ENCODE measurements at regions not wholly inside any gene's neighbourhood (a gene's known extent, or its start where the extent isn't known, plus 50 kb on each side); places are given as distances from the start of the nearest gene placed in this dataset.

DNA sequence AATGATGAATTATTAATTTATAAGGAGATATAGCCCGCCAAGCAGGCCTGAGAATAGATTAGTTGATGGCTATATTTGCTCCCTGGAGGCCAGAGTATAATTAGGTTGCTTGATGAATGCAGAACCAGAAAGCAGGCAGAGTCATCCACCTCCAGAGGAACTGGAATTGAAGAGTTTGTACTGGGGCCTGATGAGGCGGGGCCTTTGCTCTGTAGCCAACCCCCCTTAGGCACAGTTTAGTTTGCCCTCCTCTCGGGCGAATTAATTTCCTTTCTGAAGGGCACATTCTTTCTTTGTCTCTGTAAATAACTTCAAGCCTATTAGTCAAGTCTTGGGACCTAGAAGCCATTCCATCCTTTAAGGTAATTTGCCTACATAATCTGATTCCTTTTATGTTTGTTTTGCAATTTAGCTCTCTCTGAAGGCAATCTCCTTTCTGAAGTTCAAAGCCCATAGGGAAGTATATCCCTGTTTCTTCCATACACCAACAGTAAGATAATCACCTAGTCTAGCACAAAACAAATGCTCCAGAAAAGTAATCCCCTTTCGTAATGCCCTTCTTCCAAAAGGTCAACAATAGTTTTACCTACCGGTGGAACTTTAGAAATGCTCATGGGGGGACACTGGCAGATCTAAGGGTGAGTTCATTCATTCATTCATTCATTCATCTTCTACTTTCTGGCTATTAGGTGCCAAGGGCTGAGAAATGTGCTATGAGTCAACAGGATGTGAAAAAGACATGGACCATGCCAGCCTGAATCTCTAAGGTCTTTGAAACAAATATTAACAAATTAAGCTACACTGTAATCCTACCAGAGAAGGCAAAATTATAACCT, 84.8 kb upstream of the NUDT4 start:
- no peak for DNase-seq (ENCODE audit: low read depth in 1 of 2, low spot score in 1 of 2)

DNA sequence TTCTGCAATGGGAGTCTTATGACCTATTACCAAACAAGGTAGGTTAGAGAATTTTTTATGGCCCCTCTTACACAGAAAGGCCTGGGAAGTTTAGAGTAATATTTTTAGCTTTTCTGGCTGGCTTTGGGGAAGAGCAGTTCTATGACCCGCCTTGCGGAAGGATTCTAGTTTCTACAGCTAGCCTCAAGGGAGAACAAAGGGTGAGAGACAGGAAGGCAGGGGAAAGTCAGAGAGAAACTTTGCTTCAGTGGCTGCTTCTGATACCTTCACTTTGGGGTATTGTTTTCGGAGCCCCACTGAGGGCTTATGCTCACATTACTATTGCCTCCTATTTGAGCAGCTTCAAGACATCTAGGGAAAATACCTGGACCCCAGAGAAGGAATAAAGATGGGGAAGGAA, 80.7 kb upstream of the NUDT4 start:
- no peak for DNase-seq (ENCODE audit: low read depth in 1 of 2, low spot score in 1 of 2)

DNA sequence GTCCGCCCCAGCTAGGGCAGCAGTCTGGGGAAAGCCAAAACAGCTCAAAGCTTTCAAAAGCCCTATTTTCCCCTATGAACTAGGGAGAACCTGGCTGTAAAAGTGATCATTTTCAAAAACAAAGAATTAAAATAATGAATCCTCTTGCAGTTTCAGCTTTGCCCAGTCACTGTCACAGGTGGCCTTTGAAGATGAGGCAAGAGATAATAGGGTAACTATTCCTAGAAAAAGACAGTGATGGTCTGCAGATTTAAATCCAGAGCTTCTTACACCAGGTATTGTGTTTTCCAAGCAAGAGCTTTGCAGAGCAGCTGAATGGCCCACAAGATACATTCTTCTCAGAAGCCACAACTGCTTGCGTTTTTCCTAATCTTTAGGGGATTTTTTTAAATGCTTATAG, 80.2 kb upstream of the NUDT4 start:
- no peak for DNase-seq (ENCODE audit: low read depth in 1 of 2, low spot score in 1 of 2)

DNA sequence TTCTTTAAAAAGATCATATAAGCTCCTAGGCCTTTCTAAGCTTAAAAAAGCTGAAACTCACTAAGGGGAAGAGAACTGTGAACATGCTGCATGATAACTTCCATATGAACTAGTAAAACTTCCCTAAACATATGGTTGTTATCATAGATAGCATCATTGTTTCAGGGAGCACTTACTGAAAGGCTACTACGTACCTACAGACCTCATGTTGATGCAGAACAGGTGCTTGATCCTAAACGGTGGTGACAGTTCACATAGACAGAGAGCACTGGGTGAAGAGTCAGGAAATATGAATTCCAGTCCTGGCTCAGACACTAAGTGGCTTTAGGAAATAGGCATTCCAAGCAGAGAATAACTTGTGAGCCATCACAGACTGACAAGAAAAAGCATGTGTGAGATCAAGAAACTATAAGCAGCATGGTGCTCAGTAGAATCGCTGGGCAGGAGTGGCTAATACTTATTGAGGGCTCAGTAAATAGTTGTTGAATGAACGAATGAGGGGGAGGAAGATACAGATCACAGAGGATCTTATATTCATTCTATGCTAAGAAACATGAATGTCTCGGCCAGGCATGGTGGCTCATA, 78.4 kb upstream of the NUDT4 start:
- no peak for DNase-seq (ENCODE audit: low read depth in 1 of 2, low spot score in 1 of 2)

DNA sequence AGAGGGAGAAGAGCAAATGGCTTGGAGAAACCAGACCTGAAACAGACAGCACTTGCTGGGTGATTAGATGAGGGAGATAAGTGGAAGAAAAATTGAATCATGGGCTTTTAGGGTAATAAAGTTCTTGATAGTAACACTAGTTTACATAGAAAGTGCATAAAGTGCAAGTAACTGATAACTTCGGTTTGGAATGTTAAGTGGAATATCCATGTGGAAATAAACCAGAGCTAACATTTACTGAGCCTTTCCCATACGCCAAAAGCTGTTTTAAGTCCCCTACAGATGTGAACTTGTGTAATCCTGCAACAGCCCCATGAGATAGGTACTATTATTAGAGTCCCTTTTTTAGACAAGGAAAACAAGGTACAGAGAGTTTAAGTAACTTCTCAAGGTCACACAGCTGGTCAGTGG, 77.1 kb upstream of the NUDT4 start:
- DNase-seq (ENCODE audit: low read depth in 1 of 2, low spot score in 1 of 2), result no peak

DNA sequence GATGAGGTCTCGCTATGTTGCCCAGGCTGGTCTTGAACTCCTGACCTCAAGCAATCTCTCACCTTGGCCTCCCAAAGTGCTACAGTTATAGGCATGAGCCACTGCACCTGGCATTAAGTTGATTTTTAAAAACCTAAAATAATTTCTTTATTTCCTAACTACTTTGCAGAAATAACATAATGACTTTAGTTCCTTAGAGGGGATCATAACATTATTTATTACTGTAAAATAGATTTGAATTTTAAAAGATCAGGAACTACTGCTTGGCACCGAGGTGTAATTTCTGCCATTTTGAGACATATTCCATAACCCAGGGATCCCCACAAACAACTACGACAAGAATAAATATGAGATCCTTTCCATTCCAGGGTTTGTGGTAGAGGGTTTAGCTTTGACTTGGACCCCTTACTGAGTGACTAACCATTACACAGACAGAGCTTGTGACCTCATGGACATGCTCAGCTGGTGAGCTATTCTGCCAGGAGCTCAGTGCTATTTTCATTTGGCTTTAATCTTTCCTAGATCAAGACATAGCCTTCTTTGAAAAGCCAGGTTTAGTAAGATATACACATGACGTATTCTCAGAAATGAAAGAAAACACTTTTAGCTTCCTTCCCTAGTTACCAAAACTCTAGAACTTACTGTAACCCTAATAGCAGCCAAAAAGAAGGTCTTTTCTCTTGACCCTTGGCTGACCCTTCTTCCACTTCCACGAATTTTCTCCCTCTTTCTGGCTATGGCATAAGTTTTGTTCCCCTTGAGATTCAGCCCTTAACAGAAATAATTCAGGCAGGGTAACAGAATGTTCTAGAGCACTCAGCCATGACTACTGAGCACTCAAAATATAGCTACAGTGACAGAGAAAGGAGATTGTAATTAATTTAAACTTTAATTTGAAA, 75.1 kb upstream of the NUDT4 start:
- no peak for DNase-seq (ENCODE audit: low read depth in 1 of 2, low spot score in 1 of 2)

DNA sequence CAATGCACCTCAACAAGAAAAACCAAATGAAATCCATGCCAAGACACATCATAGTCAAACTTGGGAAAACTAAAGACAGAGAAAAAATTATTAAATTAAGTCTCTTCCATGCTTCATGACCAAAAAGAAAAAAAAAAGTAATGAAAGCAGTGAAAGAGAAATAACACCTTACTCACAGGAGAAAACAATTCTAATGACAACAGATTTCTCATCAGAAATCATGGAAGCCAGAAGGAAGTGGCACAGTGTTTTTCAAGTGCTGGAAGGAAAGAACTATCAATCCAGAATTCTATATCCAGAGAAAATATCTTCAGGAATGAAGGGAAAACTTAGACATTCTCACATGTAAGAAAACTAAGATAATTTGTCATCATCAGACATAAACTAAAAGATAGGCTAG, 71.1 kb upstream of the NUDT4 start:
- no peak for DNase-seq (ENCODE audit: low read depth in 1 of 2, low spot score in 1 of 2)

DNA sequence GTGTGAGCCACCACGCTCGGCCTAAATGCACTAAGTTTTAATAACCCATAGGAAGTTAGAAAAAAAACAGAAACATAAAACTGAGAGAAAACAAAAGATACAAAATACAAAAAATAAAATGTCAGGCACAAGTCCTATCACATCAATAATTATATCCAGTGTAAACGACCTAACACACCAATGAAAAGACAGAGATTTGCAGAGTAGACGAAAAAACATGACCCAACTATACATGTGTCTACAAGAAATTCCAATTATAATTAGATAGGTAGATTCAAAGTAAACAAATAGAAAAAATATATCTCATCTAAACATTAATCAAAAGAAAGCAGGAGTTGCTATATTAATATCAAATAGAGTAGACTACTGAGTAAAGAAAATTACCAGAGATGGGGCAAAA, 69.4 kb upstream of the NUDT4 start:
- DNase-seq (ENCODE audit: low read depth in 1 of 2, low spot score in 1 of 2), result no peak

DNA sequence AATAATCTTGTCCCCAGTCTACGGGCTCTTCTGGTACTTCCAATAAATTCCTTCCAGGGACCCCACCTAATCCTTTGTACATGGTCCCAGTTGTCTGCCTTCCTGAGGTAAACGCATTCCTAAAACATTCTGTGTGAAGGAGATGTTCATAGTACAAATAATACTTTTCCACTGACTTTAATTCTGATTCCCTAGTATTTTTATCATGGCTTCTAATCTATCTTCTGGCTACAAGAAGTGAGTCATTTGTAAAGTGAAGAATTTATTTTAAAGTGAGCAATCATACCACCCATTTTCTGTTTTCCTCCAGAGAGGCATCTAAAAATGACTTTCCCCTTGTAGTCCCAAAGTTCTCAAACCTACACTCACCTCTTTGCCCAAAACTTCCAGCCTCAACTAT, 65.9 kb upstream of the NUDT4 start:
- no peak for DNase-seq (ENCODE audit: low read depth in 1 of 2, low spot score in 1 of 2)

DNA sequence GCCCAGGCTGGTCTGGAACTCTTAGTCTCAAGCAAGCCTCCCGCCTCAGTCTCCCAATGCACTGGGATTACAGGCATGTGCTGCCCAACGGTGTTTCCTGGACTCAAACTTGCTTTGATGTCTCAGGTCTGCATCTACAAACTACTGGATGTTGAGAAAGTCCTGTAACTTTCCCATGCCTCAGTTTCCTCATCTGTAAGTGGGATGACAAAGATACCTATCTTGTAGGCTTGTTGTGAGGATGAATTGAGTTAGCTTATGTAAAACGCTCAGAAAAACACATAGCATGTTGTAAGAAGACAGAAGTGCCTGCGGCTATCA, 63.6 kb upstream of the NUDT4 start:
- DNase-seq (ENCODE audit: low read depth in 1 of 2, low spot score in 1 of 2), result no peak

DNA sequence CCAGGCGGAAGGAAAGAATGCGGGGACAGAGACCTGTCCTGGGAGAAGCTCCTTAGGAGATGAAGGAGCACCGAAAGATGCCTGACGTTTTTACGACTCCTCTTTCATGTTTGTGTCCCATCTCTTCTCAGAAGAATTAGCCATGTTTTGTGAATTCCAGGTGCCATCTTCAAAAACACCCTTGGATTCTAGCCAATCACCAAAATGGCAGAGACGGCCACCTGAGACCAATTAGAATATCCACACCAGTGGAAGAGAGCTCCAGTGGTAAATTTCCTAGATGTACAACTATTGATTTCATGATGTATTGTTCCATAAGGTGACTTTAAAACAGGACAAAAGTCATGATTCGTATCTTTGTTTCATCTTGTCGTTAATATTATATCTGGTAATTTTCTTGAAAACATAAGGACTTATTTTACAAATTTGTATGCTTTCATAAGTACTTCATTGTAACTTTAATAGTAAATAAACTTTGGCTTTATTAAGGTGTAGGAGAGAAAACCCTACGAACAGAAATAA, 62.3 kb upstream of the NUDT4 start:
- DNase-seq (ENCODE audit: low read depth in 1 of 2, low spot score in 1 of 2), result no peak

DNA sequence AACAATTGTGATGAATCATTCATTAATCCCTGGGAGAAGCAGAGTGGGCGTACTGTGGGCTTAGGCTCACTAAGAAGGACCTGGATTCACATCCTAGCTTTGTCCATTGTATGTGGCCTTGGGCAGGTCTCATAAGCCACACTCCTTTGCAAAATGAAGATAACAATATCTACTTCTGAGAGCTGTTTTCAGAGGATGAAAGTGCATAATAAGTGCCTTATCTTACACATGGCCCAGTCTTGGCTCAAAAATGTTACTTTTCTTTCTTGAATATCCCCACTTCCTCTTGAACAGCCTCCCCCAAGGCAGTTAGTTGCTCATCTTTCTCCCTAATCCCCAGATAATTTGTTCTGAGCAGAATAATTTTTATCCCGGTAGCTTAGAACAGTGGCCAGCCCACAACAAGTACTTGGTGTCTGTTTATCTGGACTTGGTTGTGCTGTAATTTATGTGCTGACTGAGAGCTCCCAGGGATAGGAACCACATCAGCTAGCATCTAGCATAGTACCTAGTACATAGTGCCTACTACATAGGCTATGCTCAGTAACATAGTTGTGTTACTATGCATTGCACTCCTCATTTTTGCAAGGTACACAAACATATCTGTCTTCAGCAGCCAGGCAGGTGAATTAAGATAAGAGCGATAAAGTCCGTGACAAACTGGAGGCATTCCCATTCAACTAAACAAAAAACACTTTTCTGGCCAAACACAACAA, 61.7 kb upstream of the NUDT4 start:
- DNase-seq (ENCODE audit: low read depth in 1 of 2, low spot score in 1 of 2), result no peak

DNA sequence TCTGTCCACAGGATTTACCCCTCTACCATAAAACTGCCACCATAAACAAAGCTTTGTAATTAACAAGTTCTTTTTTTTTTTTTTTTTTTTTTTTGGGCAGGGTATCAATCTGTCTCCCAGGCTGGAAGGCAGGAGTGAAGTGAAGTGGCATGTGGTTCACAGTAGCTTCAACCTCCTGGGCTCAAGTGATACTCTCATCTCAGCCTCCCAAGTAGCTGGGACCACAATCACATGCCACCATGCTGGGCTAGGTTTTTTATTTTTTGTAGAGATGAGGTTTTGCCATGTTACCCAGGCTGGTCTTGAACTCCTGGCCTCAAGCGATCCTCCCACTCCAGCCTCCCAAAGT, 61.1 kb upstream of the NUDT4 start:
- DNase-seq (ENCODE audit: low read depth in 1 of 2, low spot score in 1 of 2), result no peak

DNA sequence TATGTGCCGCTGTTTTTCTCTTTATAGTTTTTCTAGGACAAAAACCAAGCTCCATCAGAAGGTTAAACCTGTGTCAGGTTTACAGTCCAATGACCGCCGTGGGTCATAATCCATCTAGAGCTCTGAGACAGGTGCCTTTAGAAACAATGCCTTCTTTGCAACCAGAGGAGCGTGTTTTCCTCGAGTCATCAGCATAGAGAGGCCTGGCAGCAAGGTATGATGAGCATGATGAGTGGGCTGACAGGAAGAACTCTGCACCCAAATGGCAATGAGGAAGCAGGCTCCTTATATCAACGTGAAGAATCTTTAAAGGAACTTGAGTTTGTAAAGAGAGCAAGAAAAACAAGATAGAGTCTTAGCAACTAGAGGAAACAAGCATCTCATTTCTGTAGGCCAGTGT, 60.5 kb upstream of the NUDT4 start:
- no peak for DNase-seq (ENCODE audit: low read depth in 1 of 2, low spot score in 1 of 2)

DNA sequence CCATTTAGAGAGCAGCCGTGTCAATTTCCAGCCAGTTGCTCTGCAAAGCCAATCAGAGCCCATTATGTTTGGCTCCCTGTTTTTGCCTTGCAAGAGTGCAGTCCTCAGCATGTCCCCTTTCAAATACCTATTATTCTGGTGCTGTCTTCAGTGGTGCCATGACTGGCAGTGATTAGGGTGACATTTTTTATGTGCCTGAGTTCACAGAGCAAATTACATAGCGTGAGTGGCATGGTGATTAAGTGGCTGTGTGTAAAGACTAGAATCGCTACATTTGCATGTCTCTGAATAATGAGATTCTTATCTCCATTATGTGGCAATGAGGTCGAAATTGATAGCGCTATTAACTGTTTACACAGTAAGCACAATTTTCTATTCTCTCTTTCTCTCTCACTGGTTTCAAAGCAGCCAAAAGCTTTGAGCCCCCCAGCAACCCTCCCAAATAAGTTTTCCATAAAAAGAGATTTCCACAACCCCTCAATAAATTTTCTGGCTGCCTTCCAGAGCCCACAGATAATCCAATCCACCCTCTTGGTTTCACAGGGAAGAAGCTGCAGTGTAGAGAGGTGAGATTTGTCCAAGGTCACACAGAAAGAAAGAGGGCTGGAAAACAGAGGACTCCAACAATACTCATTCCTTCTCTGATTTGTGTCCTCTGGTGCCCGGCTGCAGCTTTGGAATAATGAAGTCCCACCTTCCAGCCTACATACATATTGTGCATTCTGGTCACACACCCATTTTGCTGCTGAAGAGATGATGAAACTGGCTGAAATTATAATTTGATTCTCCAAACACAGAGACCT, 58.8 kb upstream of the NUDT4 start:
- DNase-seq (ENCODE audit: low read depth in 1 of 2, low spot score in 1 of 2), result no peak

DNA sequence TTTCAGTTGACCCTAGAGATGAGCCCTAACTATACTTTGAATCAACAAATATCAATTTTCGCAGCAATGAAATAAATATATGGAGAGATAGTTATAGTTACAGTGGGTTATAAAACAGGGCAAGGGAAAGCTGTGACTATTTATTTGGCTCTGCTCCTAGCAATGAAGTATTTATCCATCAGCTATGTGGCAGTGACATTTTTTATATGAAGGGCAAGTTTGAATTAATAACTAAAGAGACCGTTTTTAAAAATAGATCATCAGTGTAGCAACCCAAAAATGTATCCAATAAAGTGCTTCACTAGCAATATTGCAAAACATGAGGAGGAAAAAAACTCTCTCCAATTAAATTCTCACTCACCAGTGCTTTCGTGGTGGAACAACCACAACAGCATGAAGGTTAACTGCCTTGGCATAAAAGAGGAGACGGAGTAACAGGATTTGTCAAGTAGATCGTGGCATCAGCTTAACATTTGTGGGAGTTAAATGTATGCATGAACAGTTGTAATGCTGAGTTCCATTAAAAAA, 58.1 kb upstream of the NUDT4 start:
- DNase-seq (ENCODE audit: low read depth in 1 of 2, low spot score in 1 of 2), result no peak

DNA sequence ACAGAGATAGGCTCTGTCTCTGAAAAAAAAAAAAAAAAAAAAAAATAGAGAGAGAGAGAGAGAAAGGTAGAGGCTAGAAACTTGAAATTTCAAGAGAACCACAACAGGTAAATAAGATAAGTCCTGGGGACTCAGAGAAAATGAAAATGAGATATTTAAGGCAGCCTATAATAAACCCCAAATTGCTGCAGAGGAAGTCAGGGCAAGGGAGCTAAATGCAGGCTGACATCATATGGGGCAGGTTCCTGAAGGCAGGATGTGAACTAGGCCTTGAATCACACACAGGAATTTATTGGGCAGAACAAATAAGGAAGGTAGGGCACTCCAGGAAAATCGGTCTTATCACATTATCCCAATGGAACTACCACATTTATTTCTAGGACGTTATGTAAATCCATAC, 54.9 kb upstream of the NUDT4 start:
- no peak for DNase-seq (ENCODE audit: low read depth in 1 of 2, low spot score in 1 of 2)

DNA sequence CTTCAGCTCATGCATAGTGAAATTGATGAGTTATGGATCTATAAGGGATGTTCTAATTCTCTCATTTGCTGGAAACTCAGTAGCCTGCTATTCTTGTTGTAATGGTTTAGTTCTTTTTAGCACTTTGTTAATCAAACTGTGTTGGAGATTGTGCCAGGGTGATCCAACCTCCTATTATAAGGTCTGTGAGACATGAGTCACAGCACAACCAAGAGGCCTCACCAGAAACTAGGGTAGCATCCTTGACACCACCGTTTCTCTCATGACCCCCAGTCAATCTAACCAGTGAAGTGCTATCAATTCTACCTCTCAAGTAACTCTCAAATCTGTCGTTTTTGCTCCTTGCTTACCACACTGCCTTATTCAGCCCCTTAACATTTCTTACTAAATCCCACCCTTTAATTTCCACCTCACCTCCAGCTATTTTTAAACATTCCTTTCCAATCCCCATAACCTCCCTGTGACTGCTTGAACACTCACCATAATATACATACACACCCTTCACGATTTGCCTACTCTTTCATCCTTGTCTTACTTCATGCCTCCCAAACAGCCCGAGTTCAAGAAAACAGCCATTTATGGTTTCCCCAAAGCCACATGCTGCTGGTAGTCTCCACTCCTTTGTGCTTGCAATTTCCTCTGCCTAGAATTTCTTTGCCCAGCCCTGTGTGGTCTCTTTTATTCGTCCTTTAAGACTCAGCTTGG, 53.9 kb upstream of the NUDT4 start:
- no peak for DNase-seq (ENCODE audit: low read depth in 1 of 2, low spot score in 1 of 2)

DNA sequence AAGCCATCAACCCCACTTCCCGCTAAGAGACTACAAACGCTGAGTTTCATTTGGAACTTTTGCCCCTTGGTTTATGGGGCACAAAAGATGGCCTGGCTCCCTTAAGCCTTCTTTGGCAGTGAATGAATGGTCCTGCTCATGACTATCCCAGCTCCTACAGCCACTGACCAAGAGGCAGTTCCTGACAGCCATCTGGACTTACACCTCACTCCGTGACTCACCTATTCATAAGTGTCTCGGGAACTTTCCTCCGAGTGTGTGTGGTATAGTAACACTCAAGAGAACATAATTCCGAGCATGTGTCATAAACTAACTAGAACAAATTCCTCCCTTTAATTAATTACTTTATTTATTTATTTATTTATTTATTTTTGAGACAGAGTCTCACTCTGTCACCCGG, 51.9 kb upstream of the NUDT4 start:
- DNase-seq (ENCODE audit: low read depth in 1 of 2, low spot score in 1 of 2), result no peak
